ENCODE measurements at regions not wholly inside any gene's neighbourhood (a gene's known extent, or its start where the extent isn't known, plus 50 kb on each side); places are given as distances from the start of the nearest gene placed in this dataset.

DNA sequence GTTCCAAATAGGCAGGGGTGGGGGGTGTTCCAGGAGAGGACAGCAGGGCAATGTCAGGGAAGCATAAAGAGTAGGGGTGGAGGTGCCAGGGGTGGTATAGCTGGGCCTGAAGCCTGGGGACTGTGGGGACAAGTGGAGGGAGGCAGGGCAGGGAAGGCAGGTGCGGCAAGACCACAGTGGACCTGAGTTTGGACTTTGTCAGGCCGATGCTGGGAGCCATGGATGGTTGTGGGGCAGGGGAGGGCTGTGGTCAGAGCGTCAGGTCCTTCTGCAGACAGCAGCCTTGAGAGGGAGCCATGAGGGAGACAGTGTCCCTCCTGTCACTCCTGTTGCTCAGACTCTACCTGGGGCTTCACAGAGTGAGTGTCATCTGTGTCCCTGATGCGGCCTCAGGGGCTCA, 320.3 kb downstream of the PTPRU start:
- H3K9me3 ChIP-seq (ENCODE audit: low read length), result no peaks in the 10 kb centered on the region
- no peak overlapping the region for H3K4me3 ChIP-seq (ENCODE audit: low read length)
- no peak overlapping the region for H3K9ac ChIP-seq (ENCODE audit: low read length)
- H2AFZ ChIP-seq (ENCODE audit: low read depth, low read length), result no peak overlapping the region
- no peak for TF ChIP-seq EP300 (conservative IDR thresholded peaks at IDR 0.05; ENCODE audit: poor library complexity, severe bottlenecking)
- no peak for TF ChIP-seq MXI1 (conservative IDR thresholded peaks at IDR 0.05; ENCODE audit: poor library complexity, severe bottlenecking)
- TF ChIP-seq EZH2 (IDR thresholded peaks at IDR 0.05; ENCODE audit: borderline replicate concordance, insufficient read depth, low read length, poor library complexity, severe bottlenecking), result no peak
- TF ChIP-seq POLR2AphosphoS5 (IDR thresholded peaks at IDR 0.05), result no peak
- TF ChIP-seq, protein P1, sequence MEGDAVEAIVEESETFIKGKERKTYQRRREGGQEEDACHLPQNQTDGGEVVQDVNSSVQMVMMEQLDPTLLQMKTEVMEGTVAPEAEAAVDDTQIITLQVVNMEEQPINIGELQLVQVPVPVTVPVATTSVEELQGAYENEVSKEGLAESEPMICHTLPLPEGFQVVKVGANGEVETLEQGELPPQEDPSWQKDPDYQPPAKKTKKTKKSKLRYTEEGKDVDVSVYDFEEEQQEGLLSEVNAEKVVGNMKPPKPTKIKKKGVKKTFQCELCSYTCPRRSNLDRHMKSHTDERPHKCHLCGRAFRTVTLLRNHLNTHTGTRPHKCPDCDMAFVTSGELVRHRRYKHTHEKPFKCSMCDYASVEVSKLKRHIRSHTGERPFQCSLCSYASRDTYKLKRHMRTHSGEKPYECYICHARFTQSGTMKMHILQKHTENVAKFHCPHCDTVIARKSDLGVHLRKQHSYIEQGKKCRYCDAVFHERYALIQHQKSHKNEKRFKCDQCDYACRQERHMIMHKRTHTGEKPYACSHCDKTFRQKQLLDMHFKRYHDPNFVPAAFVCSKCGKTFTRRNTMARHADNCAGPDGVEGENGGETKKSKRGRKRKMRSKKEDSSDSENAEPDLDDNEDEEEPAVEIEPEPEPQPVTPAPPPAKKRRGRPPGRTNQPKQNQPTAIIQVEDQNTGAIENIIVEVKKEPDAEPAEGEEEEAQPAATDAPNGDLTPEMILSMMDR (IDR thresholded peaks at IDR 0.05; ENCODE audit: poor library complexity, severe bottlenecking), result no peak
- TF ChIP-seq, protein P2, sequence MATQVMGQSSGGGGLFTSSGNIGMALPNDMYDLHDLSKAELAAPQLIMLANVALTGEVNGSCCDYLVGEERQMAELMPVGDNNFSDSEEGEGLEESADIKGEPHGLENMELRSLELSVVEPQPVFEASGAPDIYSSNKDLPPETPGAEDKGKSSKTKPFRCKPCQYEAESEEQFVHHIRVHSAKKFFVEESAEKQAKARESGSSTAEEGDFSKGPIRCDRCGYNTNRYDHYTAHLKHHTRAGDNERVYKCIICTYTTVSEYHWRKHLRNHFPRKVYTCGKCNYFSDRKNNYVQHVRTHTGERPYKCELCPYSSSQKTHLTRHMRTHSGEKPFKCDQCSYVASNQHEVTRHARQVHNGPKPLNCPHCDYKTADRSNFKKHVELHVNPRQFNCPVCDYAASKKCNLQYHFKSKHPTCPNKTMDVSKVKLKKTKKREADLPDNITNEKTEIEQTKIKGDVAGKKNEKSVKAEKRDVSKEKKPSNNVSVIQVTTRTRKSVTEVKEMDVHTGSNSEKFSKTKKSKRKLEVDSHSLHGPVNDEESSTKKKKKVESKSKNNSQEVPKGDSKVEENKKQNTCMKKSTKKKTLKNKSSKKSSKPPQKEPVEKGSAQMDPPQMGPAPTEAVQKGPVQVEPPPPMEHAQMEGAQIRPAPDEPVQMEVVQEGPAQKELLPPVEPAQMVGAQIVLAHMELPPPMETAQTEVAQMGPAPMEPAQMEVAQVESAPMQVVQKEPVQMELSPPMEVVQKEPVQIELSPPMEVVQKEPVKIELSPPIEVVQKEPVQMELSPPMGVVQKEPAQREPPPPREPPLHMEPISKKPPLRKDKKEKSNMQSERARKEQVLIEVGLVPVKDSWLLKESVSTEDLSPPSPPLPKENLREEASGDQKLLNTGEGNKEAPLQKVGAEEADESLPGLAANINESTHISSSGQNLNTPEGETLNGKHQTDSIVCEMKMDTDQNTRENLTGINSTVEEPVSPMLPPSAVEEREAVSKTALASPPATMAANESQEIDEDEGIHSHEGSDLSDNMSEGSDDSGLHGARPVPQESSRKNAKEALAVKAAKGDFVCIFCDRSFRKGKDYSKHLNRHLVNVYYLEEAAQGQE (IDR thresholded peaks at IDR 0.05; ENCODE audit: borderline replicate concordance), result no peak
- no peak for TF ChIP-seq RAD21 (conservative IDR thresholded peaks at IDR 0.05)
- TF ChIP-seq TAF1 (IDR thresholded peaks at IDR 0.05; ENCODE audit: low read depth), result no peak
- TF ChIP-seq SMC3 (conservative IDR thresholded peaks at IDR 0.05; ENCODE audit: poor library complexity), result no peak
- no peak overlapping the region for H3K27ac ChIP-seq (ENCODE audit: low read length)
- no peaks in the 10 kb centered on the region for H3K79me2 ChIP-seq (replicated peaks; ENCODE audit: insufficient read depth, low read length)
- H4K20me1 ChIP-seq (ENCODE audit: insufficient read depth), result no peaks in the 10 kb centered on the region
- no peak overlapping the region for H3K4me2 ChIP-seq (ENCODE audit: low read length)
- no peaks in the 10 kb centered on the region for H3K9me2 ChIP-seq (ENCODE audit: insufficient read depth, low read length)
- H3K27me3 ChIP-seq (ENCODE audit: insufficient read depth, low read depth, low read length), result no peaks in the 10 kb centered on the region
- no peaks in the 10 kb centered on the region for H3K36me3 ChIP-seq (ENCODE audit: insufficient read depth, low read length)
- H3F3A ChIP-seq (ENCODE audit: insufficient read depth, low read length, poor library complexity, severe bottlenecking), result no peaks in the 10 kb centered on the region

DNA sequence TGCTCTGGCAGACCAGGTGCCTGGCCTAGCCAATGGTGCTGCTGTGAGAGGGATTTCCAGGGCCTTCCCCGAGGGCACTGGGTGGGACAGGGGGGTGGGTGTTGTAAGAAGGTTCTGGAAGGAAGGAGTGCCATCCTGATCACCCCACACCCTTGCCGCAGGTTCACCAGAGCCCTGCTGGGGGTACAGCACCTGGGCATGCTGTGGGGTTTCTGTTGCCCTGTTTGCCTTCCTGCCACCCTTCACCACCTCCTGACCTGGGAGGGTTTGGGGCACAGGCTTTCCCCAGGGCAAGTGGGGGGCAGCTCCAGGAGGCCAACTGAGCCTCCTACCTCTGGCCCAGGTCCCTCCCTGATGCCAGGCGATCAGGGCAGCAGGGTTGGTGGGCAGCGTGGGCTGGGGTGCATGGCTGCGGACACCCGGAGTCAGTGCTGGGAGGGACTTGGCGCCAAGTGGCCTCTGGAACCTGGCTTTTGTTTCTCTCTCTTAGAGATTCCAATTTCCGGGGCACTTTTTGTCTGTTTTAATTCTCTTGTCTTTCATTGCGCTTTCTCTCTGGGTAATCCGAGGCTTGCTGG, 318.8 kb downstream of the PTPRU start:
- H3K79me2 ChIP-seq (replicated peaks; ENCODE audit: insufficient read depth, low read length), result no peaks in the 10 kb centered on the region

More for the DNA sequence above, 318.8 kb downstream of the PTPRU start:
- TF ChIP-seq RAD21 (conservative IDR thresholded peaks at IDR 0.05) (no peak), SMC3 (conservative IDR thresholded peaks at IDR 0.05; ENCODE audit: poor library complexity) (no peak), POLR2AphosphoS5 (IDR thresholded peaks at IDR 0.05) (no peak), MXI1 (conservative IDR thresholded peaks at IDR 0.05; ENCODE audit: poor library complexity, severe bottlenecking) (no peak), EZH2 (IDR thresholded peaks at IDR 0.05; ENCODE audit: borderline replicate concordance, insufficient read depth, low read length, poor library complexity, severe bottlenecking) (no peak), EP300 (conservative IDR thresholded peaks at IDR 0.05; ENCODE audit: poor library complexity, severe bottlenecking) (no peak), TAF1 (IDR thresholded peaks at IDR 0.05; ENCODE audit: low read depth) (no peak)
- TF ChIP-seq, protein P2 (IDR thresholded peaks at IDR 0.05; ENCODE audit: borderline replicate concordance), result no peak
- TF ChIP-seq, protein P1 (IDR thresholded peaks at IDR 0.05; ENCODE audit: poor library complexity, severe bottlenecking), result no peak
- H3K4me3 ChIP-seq (ENCODE audit: low read length), result no peak overlapping the region
- no peak overlapping the region for H2AFZ ChIP-seq (ENCODE audit: low read depth, low read length)
- no peaks in the 10 kb centered on the region for H3K9me2 ChIP-seq (ENCODE audit: insufficient read depth, low read length)
- no peak overlapping the region for H3K4me2 ChIP-seq (ENCODE audit: low read length)
- no peaks in the 10 kb centered on the region for H3F3A ChIP-seq (ENCODE audit: insufficient read depth, low read length, poor library complexity, severe bottlenecking)
- H3K9me3 ChIP-seq (ENCODE audit: low read length), result no peaks in the 10 kb centered on the region
- H3K27me3 ChIP-seq (ENCODE audit: insufficient read depth, low read depth, low read length), result no peaks in the 10 kb centered on the region
- no peak overlapping the region for H3K9ac ChIP-seq (ENCODE audit: low read length)
- H3K27ac ChIP-seq (ENCODE audit: low read length), result no peak overlapping the region
- H3K36me3 ChIP-seq (ENCODE audit: insufficient read depth, low read length), result no peaks in the 10 kb centered on the region
- H4K20me1 ChIP-seq (ENCODE audit: insufficient read depth), result no peaks in the 10 kb centered on the region

Data from neural cell (in vitro differentiated cells).